Activated T-helper 2 cell treated with anti-CD3 and anti-CD28 coated beads, Interferon-gamma antibody, Interleukin-2, Interleukin-4, amounts not matched to agents 10 μg/mL and 5 μg/mL and 100 μg/mL, durations not matched to agents 14 hours and 24 hours and 36 hours (primary cell): ENCODE measurements at regions not wholly inside any gene's neighbourhood (a gene's known extent, or its start where the extent isn't known, plus 50 kb on each side); places are given as distances from the start of the nearest gene placed in this dataset.
"Not testable (repeated sequence)": the region's sequence is repeated elsewhere in the genome, so short reads cannot be mapped to it uniquely, and the experiment has no call there.

Experiments
- DNase-seq: peaks from one replicate; pipeline ENCODE4 v3.0.0; 2021; ENCODE audit warnings: low spot score
- H3K27ac Mint-ChIP-seq: one replicate; pipeline ENCODE4 v1.8.0; 2021; ENCODE audit warnings: mixed read lengths
- H3K27me3 Mint-ChIP-seq: one replicate; pipeline ENCODE4 v1.8.0; 2021; ENCODE audit warnings: low read depth, mixed read lengths
- H3K36me3 Mint-ChIP-seq: one replicate; pipeline ENCODE4 v1.8.0; 2021; ENCODE audit warnings: low read depth, mixed read lengths
- H3K4me1 Mint-ChIP-seq: one replicate; pipeline ENCODE4 v1.8.0; 2021; ENCODE audit warnings: low read depth, mixed read lengths
- H3K4me3 Mint-ChIP-seq: one replicate; pipeline ENCODE4 v1.8.0; 2021; ENCODE audit warnings: low read depth, mild to moderate bottlenecking, moderate library complexity, mixed read lengths
- H3K9me3 Mint-ChIP-seq: one replicate; pipeline ENCODE4 v1.8.0; 2021; ENCODE audit warnings: mixed read lengths
- intact Hi-C: fragments of 100-400 bp; cut with micrococcal nuclease; formaldehyde crosslinking; loops from one replicate; pipeline ENCODE4 v1.15.1; 2023

DNA sequence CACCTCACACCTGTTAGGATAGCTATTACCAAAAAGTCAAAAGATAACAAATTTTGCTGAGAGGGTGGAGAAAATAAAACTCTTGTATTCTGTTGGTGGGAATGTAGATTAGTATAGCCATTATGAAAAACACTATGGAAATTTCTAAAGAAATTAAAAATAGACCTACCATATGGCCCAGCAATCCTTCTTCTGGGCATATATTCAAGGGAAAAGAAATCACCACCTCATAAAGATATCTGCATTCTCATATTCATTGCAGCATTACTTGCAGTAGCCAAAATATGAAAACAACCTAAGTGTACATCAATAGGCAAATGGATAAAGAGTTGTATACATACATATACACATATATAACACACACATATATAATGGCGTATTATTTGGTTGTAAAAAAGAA lies 791.6 kb upstream of the RGS18 start:
- DNase-seq: no peak
- intact Hi-C loops: no loop called here
- H3K36me3 Mint-ChIP-seq: no peaks in the 10 kb centered on the region
- no peaks in the 10 kb centered on the region for H3K4me1 Mint-ChIP-seq
- H3K27ac Mint-ChIP-seq: no peak overlapping the region
- H3K4me3 Mint-ChIP-seq: no peak overlapping the region
- H3K27me3 Mint-ChIP-seq: no peaks in the 10 kb centered on the region
- peaks cover 34% of the 10 kb centered on the region for H3K9me3 Mint-ChIP-seq

DNA sequence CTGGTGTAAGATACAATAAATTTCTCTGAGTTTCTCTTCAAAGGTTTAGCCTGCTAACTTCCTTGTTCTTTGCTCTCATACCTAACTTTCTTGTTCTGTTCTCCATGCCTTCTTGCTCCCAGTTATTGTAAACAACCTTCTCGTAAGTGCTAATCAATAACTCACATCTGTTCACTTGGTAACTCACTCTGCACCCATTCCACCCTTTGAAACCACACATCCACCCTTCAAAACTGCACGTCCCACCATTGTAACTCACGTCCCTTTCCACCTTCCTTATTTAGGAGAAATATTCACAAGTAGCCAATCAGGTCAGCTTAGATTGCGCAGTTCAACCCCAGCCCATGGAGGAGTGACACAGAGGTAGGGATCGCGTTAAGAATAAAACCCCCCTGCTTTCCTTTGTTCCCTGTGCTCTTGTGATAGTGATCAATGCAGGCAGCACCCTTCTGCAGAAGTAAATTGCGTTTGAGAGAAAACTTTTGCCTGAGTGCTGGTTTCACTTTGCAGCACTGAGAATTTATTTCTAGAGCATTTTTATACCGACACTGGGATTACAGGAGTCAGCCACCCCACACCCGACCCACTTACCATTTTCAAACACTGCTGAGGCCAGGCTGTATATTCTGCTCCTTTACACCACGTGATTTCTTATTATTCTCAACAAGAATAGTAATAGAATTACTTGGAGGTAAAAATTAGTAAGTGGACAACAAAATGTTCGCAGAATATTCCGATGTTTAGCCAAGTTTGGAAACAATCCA lies 789.2 kb upstream of the RGS18 start:
- Mint-ChIP-seq H3K4me1 (no peaks in the 10 kb centered on the region), H3K4me3 (no peak overlapping the region), H3K27me3 (no peaks in the 10 kb centered on the region), H3K36me3 (no peaks in the 10 kb centered on the region), H3K9me3 (peaks cover 22% of the 10 kb centered on the region), H3K27ac (no peak overlapping the region)
- intact Hi-C loops: no loop called here
- no peak for DNase-seq

DNA sequence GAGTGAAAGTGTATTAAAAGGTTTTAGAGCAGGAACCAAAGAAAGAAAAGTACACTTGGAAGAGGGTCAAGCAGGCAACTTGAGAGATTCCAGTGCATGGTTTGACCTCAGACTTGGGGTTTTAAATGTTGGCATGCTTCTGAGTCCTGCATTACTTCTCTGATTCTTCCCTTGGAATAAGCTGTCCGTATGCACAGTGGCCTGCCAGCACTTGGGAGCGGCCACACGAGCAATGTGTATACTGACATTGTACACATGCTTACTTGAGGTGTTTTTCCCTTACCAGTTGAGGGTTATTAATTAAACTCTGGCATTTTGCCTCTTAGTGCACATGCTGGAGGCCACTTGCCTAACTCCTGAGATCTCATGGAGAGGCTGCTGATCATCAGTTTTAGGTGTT lies 786.6 kb upstream of the RGS18 start:
- intact Hi-C loops: no loop called here
- peaks cover 44% of the 10 kb centered on the region for H3K9me3 Mint-ChIP-seq
- H3K4me3 Mint-ChIP-seq: no peak overlapping the region
- no peak for DNase-seq
- no peaks in the 10 kb centered on the region for H3K36me3 Mint-ChIP-seq
- no peaks in the 10 kb centered on the region for H3K4me1 Mint-ChIP-seq
- H3K27me3 Mint-ChIP-seq: no peaks in the 10 kb centered on the region
- H3K27ac Mint-ChIP-seq: no peak overlapping the region

DNA sequence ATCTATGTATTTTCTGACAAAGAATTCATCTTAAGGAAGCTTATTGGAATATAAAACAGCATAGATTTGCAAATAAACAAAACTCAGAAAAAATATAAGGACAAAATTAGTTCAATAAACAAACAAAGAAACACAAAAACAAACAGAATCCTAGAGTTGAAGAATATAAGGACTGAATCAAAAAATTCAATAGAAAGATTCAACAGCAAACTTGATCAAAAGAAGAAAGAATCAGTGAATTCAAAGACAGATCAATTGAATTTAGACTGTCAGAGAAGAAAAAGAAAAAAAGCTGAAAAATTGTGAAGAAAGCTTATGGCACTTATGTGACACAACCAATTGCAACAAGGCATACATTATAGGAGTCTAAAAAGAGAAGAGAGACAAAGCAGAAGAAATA lies 770.0 kb upstream of the RGS18 start:
- H3K27ac Mint-ChIP-seq: no peak overlapping the region
- intact Hi-C loops: no loop called here
- H3K27me3 Mint-ChIP-seq: no peaks in the 10 kb centered on the region
- no peaks in the 10 kb centered on the region for H3K4me1 Mint-ChIP-seq
- no peaks in the 10 kb centered on the region for H3K36me3 Mint-ChIP-seq
- H3K4me3 Mint-ChIP-seq: no peak overlapping the region
- peaks cover 48% of the 10 kb centered on the region for H3K9me3 Mint-ChIP-seq
- no peak for DNase-seq

DNA sequence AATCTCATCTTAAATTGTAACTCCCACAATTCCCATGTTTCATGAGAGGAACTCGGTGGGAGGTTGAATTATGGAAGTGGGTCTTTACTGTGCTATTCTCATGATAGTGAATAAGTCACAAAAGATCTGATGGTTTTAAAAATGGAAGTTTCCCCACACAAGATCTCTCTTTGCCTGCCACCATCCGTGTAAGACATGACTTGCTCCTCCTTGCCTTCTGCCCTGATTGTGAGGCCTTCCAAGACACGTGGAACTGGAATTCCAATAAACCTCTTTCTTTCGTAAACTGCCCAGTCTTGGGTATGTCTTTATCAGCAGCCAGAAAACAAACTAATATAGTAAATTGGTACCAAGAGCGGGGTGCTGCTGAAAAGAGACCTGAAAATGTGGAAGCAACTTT lies 761.6 kb upstream of the RGS18 start:
- DNase-seq: no peak
- Mint-ChIP-seq H3K4me1 (no peaks in the 10 kb centered on the region), H3K27ac (no peak overlapping the region), H3K36me3 (no peaks in the 10 kb centered on the region), H3K27me3 (no peaks in the 10 kb centered on the region), H3K9me3 (peaks cover 7% of the 10 kb centered on the region), H3K4me3 (no peak overlapping the region)
- intact Hi-C loops: no loop called here

DNA sequence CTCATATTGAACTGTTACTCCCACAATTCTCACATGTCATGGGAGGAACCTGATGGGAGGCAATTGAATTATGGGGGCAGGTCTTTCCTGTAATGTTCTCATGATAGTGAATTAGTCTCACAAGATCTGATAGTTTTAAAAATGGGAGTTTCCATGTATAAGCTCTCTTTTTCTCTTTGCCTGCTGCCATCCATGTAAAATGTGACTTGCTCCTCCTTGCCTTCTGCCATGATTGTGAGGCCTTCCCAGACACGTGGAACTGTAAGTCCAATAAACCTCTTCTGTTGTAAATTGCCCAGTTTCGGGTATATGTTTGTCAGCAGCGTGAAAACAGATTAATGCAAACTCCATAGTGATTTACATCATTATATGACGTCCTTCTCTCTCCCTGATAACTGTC lies 759.7 kb upstream of the RGS18 start:
- no peak for DNase-seq
- no peak overlapping the region for H3K27ac Mint-ChIP-seq
- H3K4me1 Mint-ChIP-seq: no peaks in the 10 kb centered on the region
- H3K36me3 Mint-ChIP-seq: no peaks in the 10 kb centered on the region
- no peak overlapping the region for H3K4me3 Mint-ChIP-seq
- intact Hi-C loops: no loop called here
- H3K27me3 Mint-ChIP-seq: no peaks in the 10 kb centered on the region
- peaks cover 7% of the 10 kb centered on the region for H3K9me3 Mint-ChIP-seq

DNA sequence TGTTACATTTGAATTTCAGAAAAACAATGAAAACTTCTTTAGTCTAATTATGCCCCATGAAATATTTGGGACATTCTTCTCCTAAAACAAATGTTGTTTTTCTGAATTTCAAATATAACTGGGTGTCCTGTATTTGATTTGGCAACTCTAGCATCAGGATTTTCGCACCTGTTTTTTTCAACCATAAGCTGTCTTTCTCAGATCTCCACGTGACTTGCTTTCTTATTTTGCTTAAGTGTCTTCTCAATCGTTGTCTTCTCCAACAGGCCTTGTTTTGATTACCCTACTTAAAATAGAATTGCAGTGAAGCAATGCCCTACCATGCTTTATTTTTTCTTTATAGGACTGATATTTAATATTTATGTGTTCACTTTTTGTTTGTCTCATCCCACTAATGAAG lies 752.8 kb upstream of the RGS18 start:
- H3K4me3 Mint-ChIP-seq: no peak overlapping the region
- no peaks in the 10 kb centered on the region for H3K27me3 Mint-ChIP-seq
- H3K36me3 Mint-ChIP-seq: no peaks in the 10 kb centered on the region
- peaks cover 4% of the 10 kb centered on the region for H3K9me3 Mint-ChIP-seq
- intact Hi-C loops: no loop called here
- H3K27ac Mint-ChIP-seq: no peak overlapping the region
- no peaks in the 10 kb centered on the region for H3K4me1 Mint-ChIP-seq
- DNase-seq: no peak

DNA sequence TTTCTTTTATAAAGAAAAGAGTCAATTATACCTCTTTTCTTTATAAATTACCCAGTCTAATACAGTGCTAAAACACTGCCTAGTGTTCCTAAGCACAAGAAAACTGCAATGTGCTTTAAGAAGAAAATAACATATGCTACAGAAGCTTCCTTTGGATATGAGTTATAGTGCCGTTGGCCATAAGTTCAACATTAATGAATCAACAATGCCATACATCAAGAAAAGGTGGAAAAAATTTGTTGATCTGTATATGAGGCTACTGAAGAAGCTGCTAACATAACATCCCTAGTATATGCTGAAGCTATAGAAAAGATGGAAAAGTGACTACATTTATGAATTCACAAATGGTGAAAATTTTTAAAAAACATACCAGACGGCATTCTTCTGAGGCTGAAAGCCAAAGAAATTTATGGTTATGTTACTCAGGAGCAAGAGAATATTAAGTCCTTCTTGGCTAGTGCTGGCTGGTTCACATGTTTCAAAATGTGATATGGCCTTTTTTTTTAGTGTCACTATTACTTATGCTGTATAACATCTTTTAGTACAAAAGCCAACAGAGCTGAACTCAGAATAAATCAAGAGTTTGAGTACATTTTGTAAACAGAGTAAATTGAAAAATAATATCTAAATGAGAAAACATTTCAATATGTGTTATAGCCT lies 743.2 kb upstream of the RGS18 start:
- Mint-ChIP-seq H3K27ac (no peak overlapping the region), H3K4me1 (no peaks in the 10 kb centered on the region), H3K36me3 (no peaks in the 10 kb centered on the region), H3K27me3 (no peaks in the 10 kb centered on the region), H3K9me3 (peaks cover 3% of the 10 kb centered on the region), H3K4me3 (no peak overlapping the region)
- intact Hi-C loops: no loop called here
- DNase-seq: no peak

DNA sequence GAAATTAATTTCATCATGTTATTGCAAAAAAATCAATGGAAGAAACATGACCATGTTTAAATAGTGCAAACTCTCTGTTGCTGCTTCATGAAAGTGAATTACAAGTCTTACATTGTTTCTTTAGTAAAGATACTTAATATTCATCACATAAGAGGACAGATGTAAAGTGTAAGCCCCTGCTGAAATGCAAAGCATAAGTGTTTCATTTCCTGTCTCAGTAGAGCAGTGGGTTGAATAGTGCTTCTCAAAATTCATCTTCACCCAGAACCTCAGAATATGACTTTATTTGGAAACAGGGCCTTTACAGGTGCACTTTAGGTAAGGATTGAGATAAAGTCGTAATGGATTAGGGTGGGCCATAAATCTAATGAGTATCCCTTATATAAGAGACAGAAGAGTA lies 738.4 kb upstream of the RGS18 start:
- H3K27me3 Mint-ChIP-seq: no peaks in the 10 kb centered on the region
- no peak overlapping the region for H3K4me3 Mint-ChIP-seq
- no peaks in the 10 kb centered on the region for H3K4me1 Mint-ChIP-seq
- peaks cover 8% of the 10 kb centered on the region for H3K9me3 Mint-ChIP-seq
- no peaks in the 10 kb centered on the region for H3K36me3 Mint-ChIP-seq
- intact Hi-C loops: no loop called here
- H3K27ac Mint-ChIP-seq: no peak overlapping the region
- no peak for DNase-seq

DNA sequence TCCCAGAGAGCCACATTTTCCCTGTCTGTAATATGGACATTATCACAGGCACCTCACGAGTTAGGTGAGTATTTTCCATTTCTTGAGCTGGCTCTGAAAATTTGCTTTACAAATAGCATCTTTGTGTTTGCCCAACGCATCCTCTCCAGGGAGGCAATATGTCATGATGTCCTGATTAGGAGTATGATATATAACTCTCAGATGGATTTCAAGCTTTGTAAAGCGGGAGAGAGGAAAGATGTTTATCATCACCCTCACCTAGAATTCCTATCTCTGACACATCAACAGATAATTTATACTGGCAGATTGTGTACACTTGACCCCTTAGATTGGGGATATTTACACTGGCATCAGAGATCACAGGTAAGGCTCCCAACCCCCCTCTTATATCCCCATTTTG lies 730.7 kb upstream of the RGS18 start:
- Mint-ChIP-seq H3K27ac (no peak overlapping the region), H3K9me3 (peaks cover 15% of the 10 kb centered on the region), H3K36me3 (no peaks in the 10 kb centered on the region), H3K4me3 (no peak overlapping the region), H3K27me3 (no peaks in the 10 kb centered on the region), H3K4me1 (no peaks in the 10 kb centered on the region)
- no peak for DNase-seq
- intact Hi-C loops: no loop called here

DNA sequence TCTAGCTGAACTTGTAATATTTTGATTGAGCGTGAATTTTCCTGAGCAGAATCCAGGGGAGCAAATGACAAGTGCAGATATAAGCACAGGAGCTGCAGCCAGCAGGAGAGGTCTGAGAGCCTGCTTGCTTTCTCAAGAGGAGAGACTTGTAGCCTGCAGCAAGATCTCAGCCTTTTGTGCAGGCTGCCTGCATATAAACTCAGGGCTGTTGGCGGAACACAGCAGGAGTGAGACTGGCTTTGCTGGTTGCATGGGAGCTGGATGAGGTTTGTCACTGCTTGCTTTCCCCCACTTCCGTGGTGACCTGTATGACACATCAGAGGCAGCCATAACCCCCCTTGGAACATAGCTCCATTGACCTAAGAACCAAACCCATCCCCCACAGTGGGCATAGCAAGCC lies 725.4 kb upstream of the RGS18 start:
- Mint-ChIP-seq H3K27ac (no peak overlapping the region), H3K27me3 (no peaks in the 10 kb centered on the region), H3K4me3 (no peak overlapping the region), H3K4me1 (no peaks in the 10 kb centered on the region), H3K36me3 (no peaks in the 10 kb centered on the region), H3K9me3 (peaks cover 44% of the 10 kb centered on the region)
- intact Hi-C loops: no loop called here
- no peak for DNase-seq

DNA sequence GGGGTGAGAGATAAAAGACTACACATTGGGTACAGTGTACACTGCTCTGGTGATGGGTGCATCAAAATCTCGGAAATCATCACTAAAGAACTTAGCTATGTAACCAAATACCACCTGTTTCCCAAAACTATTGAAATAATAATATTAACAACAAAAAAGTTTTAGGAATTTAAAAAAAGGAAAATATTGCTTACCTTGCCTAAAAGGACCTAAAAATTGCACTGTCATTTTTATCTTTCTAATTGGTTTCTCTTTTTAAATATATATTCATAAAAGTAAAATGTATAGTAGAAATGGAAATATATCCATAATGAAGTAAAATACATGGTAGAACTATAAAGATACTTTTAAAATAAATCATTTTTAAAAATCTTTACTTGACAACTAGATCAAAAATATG lies 719.3 kb upstream of the RGS18 start:
- Mint-ChIP-seq H3K4me1 (no peaks in the 10 kb centered on the region), H3K27me3 (no peaks in the 10 kb centered on the region), H3K27ac (no peak overlapping the region), H3K36me3 (no peaks in the 10 kb centered on the region), H3K9me3 (peaks cover 38% of the 10 kb centered on the region), H3K4me3 (no peak overlapping the region)
- intact Hi-C loops: no loop called here
- no peak for DNase-seq

DNA sequence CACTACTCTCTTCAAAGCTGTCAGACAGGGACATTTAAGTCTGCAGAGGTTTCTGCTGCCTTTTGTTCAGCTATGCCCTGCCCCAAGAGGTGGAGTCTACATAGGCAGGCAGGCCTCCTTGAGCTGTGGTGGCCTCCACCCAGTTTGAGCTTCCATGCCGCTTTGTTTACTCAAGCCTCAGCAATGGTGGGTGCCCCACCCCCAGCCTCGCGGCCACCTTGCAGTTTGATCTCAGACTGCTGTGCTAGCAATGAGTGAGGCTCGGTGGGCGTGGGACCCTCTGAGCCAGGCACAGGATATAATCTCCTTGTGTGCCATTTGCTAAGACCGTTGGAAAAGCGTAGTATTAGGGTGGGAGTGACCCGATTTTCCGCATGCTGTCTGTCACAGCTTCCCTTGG lies 710.0 kb upstream of the RGS18 start:
- not testable (repeated sequence) for H3K4me3 Mint-ChIP-seq

More for the DNA sequence above, 710.0 kb upstream of the RGS18 start:
- intact Hi-C loops, H3K36me3 Mint-ChIP-seq, H3K4me1 Mint-ChIP-seq, DNase-seq, H3K27me3 Mint-ChIP-seq, H3K27ac Mint-ChIP-seq: not testable (repeated sequence)
- H3K9me3 Mint-ChIP-seq: peaks cover 36% of the 10 kb centered on the region
